Heart right ventricle (tissue), 16 donors: ENCODE measurements at regions not wholly inside any gene's neighbourhood (a gene's known extent, or its start where the extent isn't known, plus 50 kb on each side); places are given as distances from the start of the nearest gene placed in this dataset.

Experiments
- ATAC-seq, 8 donors: fragments of 200-7000 bp; cut with Tn5 transposase; one replicate each; pipeline ENCODE4 v1.9.1; 2020; ENCODE audit warnings: mild to moderate bottlenecking in 8 of 8, moderate library complexity in 8 of 8, moderate number of reproducible peaks in 1 of 8
- DNase-seq, 2 donors: peaks; one replicate each; pipeline ENCODE4 v3.0.0-alpha.2; 2020
- H3K27ac ChIP-seq, 10 donors: fragments of 200-600 bp; sonication (generic) in 2 of 10; one replicate each; pipeline versions ENCODE4 v1.5.0 to v1.8.0; 2020 to 2022; ENCODE audit warnings: mild to moderate bottlenecking in 3 of 10
- H3K27me3 ChIP-seq, 7 donors: fragments of 200-600 bp; one replicate each; pipeline ENCODE4 v1.8.0; 2021 to 2022; ENCODE audit warnings: mild to moderate bottlenecking in 2 of 7
- H3K36me3 ChIP-seq, 9 donors: fragments of 200-600 bp; sonication (generic) in 1 of 9; one replicate each; pipeline versions ENCODE4 v1.5.0 to v1.8.0; 2020 to 2022; ENCODE audit warnings: mild to moderate bottlenecking in 2 of 9
- H3K4me1 ChIP-seq, 9 donors: fragments of 200-600 bp; sonication (generic) in 1 of 9; one replicate each; pipeline versions ENCODE4 v1.5.0 to v1.8.0; 2020 to 2022; ENCODE audit warnings: mild to moderate bottlenecking in 4 of 9
- H3K4me3 ChIP-seq, 10 donors: fragments of 200-600 bp; sonication (generic) in 2 of 10; one replicate each; pipeline versions ENCODE4 v1.5.0 to v1.8.0; 2020 to 2022; ENCODE audit warnings: mild to moderate bottlenecking in 7 of 10, moderate library complexity in 2 of 10
- H3K9me3 ChIP-seq, 11 donors: fragments of 200-600 bp in 10 of 11; sonication (generic) in 2 of 11; one replicate each; pipeline versions ENCODE4 v1.5.0 to v1.8.0; 2013 to 2022; ENCODE audit warnings: mild to moderate bottlenecking in 2 of 11, control low read depth in 1 of 11, moderate library complexity in 1 of 11
- CTCF ChIP-seq, 9 donors: fragments of 200-600 bp; sonication (generic) in 2 of 9; IDR thresholded peaks; one replicate each; pipeline versions ENCODE4 v1.5.0 to v1.8.0; 2021 to 2022; ENCODE audit warnings: antibody characterized with exemption in 9 of 9, mild to moderate bottlenecking in 5 of 9, moderate library complexity in 1 of 9
- WGBS, 2 donors: extraction: QIAGEN DNeasy Blood & Tissue Kit; methylation state at CpG; one replicate each; pipeline ENCODE4 v1.1.7; 2013; ENCODE audit warnings: inconsistent platforms in 1 of 2; 5-methylcytosine and 5-hydroxymethylcytosine counted together
- intact Hi-C, 10 donors: fragments of 100-400 bp; cut with DNase I; formaldehyde crosslinking; loops; one replicate each; pipeline versions ENCODE4 v1.11.1 to v1.14.2; 2022
- donor health status: Arrhythmogenic right ventricular cardiomyopathy.
- donor health status: ischemic (EF 13 %, LVEDD 7.1; RV severe dilation, severe dysfunction).
- donor health status: healthy with polysubstance abuse.
- donor health status: DM: no; HTN: yes; CAD: no.
- donor health status: DM: no; HTN: no; CAD: no.
- donor health status: ischemic (EF 25% LVEDD 6.9; RV normal size, moderate dysfunction).
- donor health status: ischemic (EF 25% LVEDD 5.7; RV mildly dilated, moderate dysfunction).
- donor health status: healthy.
- donor health status: DM: yes; HTN: yes; CAD: no.
- donor health status: Ischemic cardiomyopathy.
- donor health status: ischemic (EF 35%, LVEDD 5.7; RV mildly dilated, moderate dysfunction).
- donor health status: nonischemic (EF 11% LVEDD 7.7; RV severe dilation, severe dysfunction).
- donor health status: DM: yes; HTN: yes; CAD: no.
- donor health status: PGD.
- donor health status: ischemic (EF 29% LVEDD 5.4; RV normal size, mild dysfunction).
- donor health status: nonischemic (EF 23%, LVEDD 6.1; RV moderate dilation, normal function).

GRCh38 chr2:185299867-185300266, 438.7 kb upstream of the FSIP2 start:
- TF ChIP-seq CTCF (IDR thresholded peaks at IDR 0.05) = no peak
- intact Hi-C loops = loop anchor here in 1 of 10 donors (10.0 kb wide), 1 partner anchor 955 kb away; no protein-coding TSS in a partner anchor
- no peak for DNase-seq
- Histone ChIP-seq H3K36me3 (no peaks in the 10 kb centered on the region), H3K27me3 (no peaks in the 10 kb centered on the region), H3K9me3 (peaks cover 0 to 4% (median 0%) of the 10 kb centered on the region in 11 donors), H3K27ac (no peak overlapping the region), H3K4me3 (no peak overlapping the region), H3K4me1 (no peaks in the 10 kb centered on the region)
- ATAC-seq = no peak
- 88% methylated on average over 5 of the region's 5 CpGs for WGBS, 2 donors

- intact Hi-C loops = no loop called here
- Histone ChIP-seq H3K36me3 (no peaks in the 10 kb centered on the region), H3K4me3 (no peak overlapping the region), H3K9me3 (peaks cover 0 to 2% (median 0%) of the 10 kb centered on the region in 11 donors), H3K4me1 (no peaks in the 10 kb centered on the region), H3K27ac (no peak overlapping the region), H3K27me3 (no peaks in the 10 kb centered on the region)
- WGBS, 2 donors = 84 to 93% methylated on average over 1 of the region's 1 CpG
- DNase-seq = no peak
- no peak for TF ChIP-seq CTCF (IDR thresholded peaks at IDR 0.05)
- no peak for ATAC-seq
These were observed 432.5 kb upstream of the FSIP2 start for GRCh38 chr2:185306119-185306518.

- intact Hi-C loops = no loop called here
- no peak overlapping the region for H3K27ac ChIP-seq
- H3K36me3 ChIP-seq = no peaks in the 10 kb centered on the region
- TF ChIP-seq CTCF (IDR thresholded peaks at IDR 0.05) = no peak
- H3K4me3 ChIP-seq = no peak overlapping the region
- no peak for ATAC-seq
- no peak for DNase-seq
- H3K4me1 ChIP-seq = no peaks in the 10 kb centered on the region
- H3K9me3 ChIP-seq = peaks cover 0 to 3% (median 0%) of the 10 kb centered on the region in 11 donors
- H3K27me3 ChIP-seq = no peaks in the 10 kb centered on the region
- 40 to 45% methylated on average over 2 of the region's 2 CpGs for WGBS, 2 donors
These were observed 422.2 kb upstream of the FSIP2 start for GRCh38 chr2:185316383-185316782.

GRCh38 chr2:185318271-185318724, 420.3 kb upstream of the FSIP2 start:
- no peak for ATAC-seq
- WGBS, 2 donors = 43 to 56% methylated on average over 2 of the region's 2 CpGs

More at GRCh38 chr2:185318271-185318724, 420.3 kb upstream of the FSIP2 start:
- Histone ChIP-seq H3K4me1 (no peaks in the 10 kb centered on the region), H3K27ac (no peak overlapping the region), H3K9me3 (peaks cover 0 to 3% (median 0%) of the 10 kb centered on the region in 11 donors), H3K4me3 (no peak overlapping the region), H3K27me3 (no peaks in the 10 kb centered on the region), H3K36me3 (no peaks in the 10 kb centered on the region)
- TF ChIP-seq CTCF (IDR thresholded peaks at IDR 0.05) = no peak
- intact Hi-C loops = no loop called here
- no peak for DNase-seq
